Osteoblast (primary cell): ENCODE measurements at regions not wholly inside any gene's neighbourhood (a gene's known extent, or its start where the extent isn't known, plus 50 kb on each side); places are given as distances from the start of the nearest gene placed in this dataset.

Experiments
- DNase-seq: peaks from one replicate; pipeline ENCODE4 v3.0.0; 2011; ENCODE audit warnings: low spot score, mixed read lengths; ENCODE audit not compliant: insufficient read length; ENCODE audit errors: missing footprints
- H2AFZ ChIP-seq: 2 replicates; pipeline ENCODE4 v1.6.0; 2011; ENCODE audit warnings: mild to moderate bottlenecking, low read length
- H3K27ac ChIP-seq: 2 replicates; pipeline ENCODE4 v1.5.1; 2011; ENCODE audit warnings: mild to moderate bottlenecking, low read depth, low read length, moderate library complexity
- H3K27me3 ChIP-seq: 2 replicates; pipeline ENCODE4 v1.6.0; 2012; ENCODE audit warnings: mild to moderate bottlenecking, control low read depth, inconsistent platforms, low read length, moderate library complexity; ENCODE audit not compliant: insufficient read depth
- H3K36me3 ChIP-seq: 2 replicates; pipeline ENCODE4 v1.5.1; 2011; ENCODE audit warnings: mild to moderate bottlenecking, low read length, control low read depth, moderate library complexity; ENCODE audit not compliant: insufficient read depth
- H3K4me1 ChIP-seq: 2 replicates; pipeline ENCODE4 v1.5.1; 2011; ENCODE audit warnings: mild to moderate bottlenecking, low read length, control low read depth, moderate library complexity; ENCODE audit not compliant: insufficient read depth
- H3K4me2 ChIP-seq: 2 replicates; pipeline ENCODE4 v1.6.0; 2011; ENCODE audit warnings: mild to moderate bottlenecking, low read length; ENCODE audit not compliant: insufficient read depth
- H3K4me3 ChIP-seq: fragments of 200-600 bp; sonication (generic); 3 replicates; pipeline ENCODE4 v1.5.1; 2012; ENCODE audit warnings: mild to moderate bottlenecking, low read length, inconsistent platforms; ENCODE audit not compliant: insufficient read depth
- H3K79me2 ChIP-seq: 2 replicates; pipeline ENCODE4 v1.6.0; 2012; ENCODE audit warnings: mild to moderate bottlenecking, low read length, control low read depth, inconsistent platforms; ENCODE audit not compliant: insufficient read depth
- H3K9me3 ChIP-seq: 2 replicates; pipeline ENCODE4 v1.5.1; 2011; ENCODE audit warnings: low read depth, low read length, control low read depth
- H4K20me1 ChIP-seq: 2 replicates; pipeline ENCODE4 v1.6.0; 2012; ENCODE audit warnings: mild to moderate bottlenecking, low read length, control low read depth; ENCODE audit not compliant: insufficient read depth
- TF ChIP-seq, protein P1 (sequence below): IDR thresholded peaks from 2 replicates; pipeline ENCODE4 v1.5.1; 2011; ENCODE audit warnings: mild to moderate bottlenecking, low read depth, low read length, moderate library complexity; ENCODE audit errors: extremely low read depth

DNA sequence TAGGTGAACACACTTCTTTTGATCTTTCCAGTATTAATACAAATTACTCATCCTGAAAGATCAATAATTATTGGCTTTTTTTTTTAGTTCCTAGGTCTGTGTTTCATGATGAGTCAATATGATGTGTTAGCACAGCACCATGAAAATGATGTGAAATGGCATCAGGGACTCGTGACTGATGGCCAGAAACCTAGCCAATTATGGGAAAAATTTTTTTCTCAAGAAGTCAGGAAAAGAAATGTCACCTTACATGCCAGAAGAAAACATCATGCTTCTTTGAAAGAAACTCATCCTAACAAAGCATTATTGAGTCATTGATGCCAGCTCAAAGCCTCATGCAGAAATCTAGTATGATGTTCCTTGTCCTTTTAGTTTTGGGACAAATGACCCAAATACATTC is 468.3 kb upstream of the CBLB start:
- TF ChIP-seq, protein P1, sequence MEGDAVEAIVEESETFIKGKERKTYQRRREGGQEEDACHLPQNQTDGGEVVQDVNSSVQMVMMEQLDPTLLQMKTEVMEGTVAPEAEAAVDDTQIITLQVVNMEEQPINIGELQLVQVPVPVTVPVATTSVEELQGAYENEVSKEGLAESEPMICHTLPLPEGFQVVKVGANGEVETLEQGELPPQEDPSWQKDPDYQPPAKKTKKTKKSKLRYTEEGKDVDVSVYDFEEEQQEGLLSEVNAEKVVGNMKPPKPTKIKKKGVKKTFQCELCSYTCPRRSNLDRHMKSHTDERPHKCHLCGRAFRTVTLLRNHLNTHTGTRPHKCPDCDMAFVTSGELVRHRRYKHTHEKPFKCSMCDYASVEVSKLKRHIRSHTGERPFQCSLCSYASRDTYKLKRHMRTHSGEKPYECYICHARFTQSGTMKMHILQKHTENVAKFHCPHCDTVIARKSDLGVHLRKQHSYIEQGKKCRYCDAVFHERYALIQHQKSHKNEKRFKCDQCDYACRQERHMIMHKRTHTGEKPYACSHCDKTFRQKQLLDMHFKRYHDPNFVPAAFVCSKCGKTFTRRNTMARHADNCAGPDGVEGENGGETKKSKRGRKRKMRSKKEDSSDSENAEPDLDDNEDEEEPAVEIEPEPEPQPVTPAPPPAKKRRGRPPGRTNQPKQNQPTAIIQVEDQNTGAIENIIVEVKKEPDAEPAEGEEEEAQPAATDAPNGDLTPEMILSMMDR: no peak
- no peaks in the 10 kb centered on the region for H3K27me3 ChIP-seq
- H3K4me3 ChIP-seq: no peak overlapping the region
- no peak overlapping the region for H2AFZ ChIP-seq
- H3K27ac ChIP-seq: peak overlapping the region; percentile 2
- no peaks in the 10 kb centered on the region for H3K79me2 ChIP-seq
- H3K4me1 ChIP-seq: peaks cover 10% of the 10 kb centered on the region
- no peak overlapping the region for H3K4me2 ChIP-seq
- H4K20me1 ChIP-seq: no peaks in the 10 kb centered on the region
- H3K9me3 ChIP-seq: no peaks in the 10 kb centered on the region
- no peaks in the 10 kb centered on the region for H3K36me3 ChIP-seq
- no peak for DNase-seq

DNA sequence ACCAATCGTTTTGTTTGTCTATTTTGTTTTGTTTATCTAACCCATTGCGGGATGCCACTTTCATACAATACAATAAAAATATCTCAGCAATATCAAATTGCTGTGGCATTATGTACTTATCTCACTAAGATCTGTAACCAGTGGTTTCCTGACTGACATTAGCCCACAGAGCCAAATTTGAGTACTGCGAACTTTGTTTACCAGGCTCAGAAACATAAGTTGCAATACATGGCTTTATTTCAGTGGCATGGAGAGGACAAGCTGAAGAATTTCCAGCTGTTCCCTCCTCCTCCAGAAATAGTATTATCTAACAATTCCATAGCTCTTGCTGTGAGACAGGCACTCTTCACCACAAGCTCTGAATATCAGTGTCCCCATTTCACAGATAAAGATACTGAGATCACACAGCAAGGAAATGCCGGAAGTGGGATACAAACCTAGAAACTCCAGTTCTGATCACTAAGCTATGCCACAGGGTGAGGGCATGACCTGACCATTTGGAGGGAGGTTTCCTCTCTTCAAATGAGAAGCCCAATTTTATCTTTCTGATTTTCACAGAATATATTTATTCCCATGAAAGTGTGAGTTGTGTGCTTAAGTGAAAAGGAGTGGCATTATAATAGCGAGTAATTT is 469.9 kb upstream of the CBLB start:
- TF ChIP-seq, protein P1: no peak
- Histone ChIP-seq H3K36me3 (no peaks in the 10 kb centered on the region), H3K27ac (no peak overlapping the region), H3K79me2 (no peaks in the 10 kb centered on the region), H3K4me1 (peaks cover 10% of the 10 kb centered on the region), H4K20me1 (no peaks in the 10 kb centered on the region), H2AFZ (no peak overlapping the region), H3K4me3 (no peak overlapping the region), H3K9me3 (no peaks in the 10 kb centered on the region), H3K27me3 (no peaks in the 10 kb centered on the region), H3K4me2 (no peak overlapping the region)
- DNase-seq: no peak

DNA sequence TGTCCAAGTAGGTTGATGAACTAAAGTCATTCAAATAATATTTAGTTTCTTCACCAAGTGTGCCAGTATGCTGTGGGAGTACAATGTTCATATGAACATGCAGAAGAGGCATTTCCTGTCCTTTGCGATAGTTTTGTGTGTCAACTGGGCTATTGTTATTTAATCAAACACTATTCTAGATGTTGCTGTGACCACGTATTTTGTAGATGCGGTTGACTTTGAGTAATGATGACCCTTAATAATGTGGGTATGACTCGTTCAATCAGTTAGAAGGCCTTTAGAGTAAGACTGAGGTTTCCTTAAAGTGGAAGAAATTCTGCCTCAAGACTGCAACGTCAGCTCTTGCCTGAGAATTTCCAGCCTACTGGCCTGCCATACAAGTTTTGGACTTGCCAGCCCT is 470.7 kb upstream of the CBLB start:
- no peak for DNase-seq
- Histone ChIP-seq H3K4me2 (no peak overlapping the region), H3K36me3 (no peaks in the 10 kb centered on the region), H3K4me1 (peaks cover 5% of the 10 kb centered on the region), H4K20me1 (no peaks in the 10 kb centered on the region), H3K9me3 (no peaks in the 10 kb centered on the region), H3K79me2 (no peaks in the 10 kb centered on the region), H2AFZ (peak overlapping the region; percentile 64), H3K4me3 (no peak overlapping the region), H3K27me3 (no peaks in the 10 kb centered on the region), H3K27ac (no peak overlapping the region)
- TF ChIP-seq, protein P1: no peak

DNA sequence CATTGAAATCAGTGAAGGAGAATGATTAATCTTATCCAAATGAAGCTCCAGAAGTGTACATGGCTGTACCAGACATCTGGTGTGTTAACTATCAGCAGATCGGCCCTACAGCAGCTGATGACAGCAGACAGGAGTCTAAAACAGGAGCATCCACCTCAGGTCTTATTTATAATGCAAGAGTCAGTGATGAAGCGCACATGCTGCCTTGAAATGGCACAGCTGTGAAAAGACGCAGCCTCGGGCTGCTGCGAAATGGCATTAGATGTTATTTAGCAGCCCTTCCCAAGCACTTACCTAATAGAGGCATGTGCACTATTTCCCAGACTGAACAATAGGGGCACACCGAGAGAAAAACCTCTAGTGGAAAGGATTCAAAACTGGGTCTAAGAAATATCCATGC is 472.3 kb upstream of the CBLB start:
- Histone ChIP-seq H3K36me3 (no peaks in the 10 kb centered on the region), H3K4me3 (peak overlapping the region; percentile 52), H2AFZ (peak overlapping the region; percentile 84), H3K27ac (peak overlapping the region; percentile 30), H4K20me1 (no peaks in the 10 kb centered on the region), H3K27me3 (no peaks in the 10 kb centered on the region), H3K4me2 (peak overlapping the region; percentile 72), H3K79me2 (no peaks in the 10 kb centered on the region), H3K4me1 (peaks cover 16% of the 10 kb centered on the region), H3K9me3 (no peaks in the 10 kb centered on the region)
- TF ChIP-seq, protein P1: no peak
- no peak for DNase-seq
